Retinal pigment epithelial cell (primary cell): ENCODE measurements at regions not wholly inside any gene's neighbourhood (a gene's known extent, or its start where the extent isn't known, plus 50 kb on each side); places are given as distances from the start of the nearest gene placed in this dataset.

Experiments used
- DNase-seq: peaks from one replicate; pipeline ENCODE4 v3.0.0-alpha.2; 2010; ENCODE audit warnings: low read depth
- H3K4me3 ChIP-seq: 2 replicates; pipeline ENCODE4 v1.5.1; 2011; ENCODE audit warnings: mild to moderate bottlenecking, low read length, control low read depth, moderate library complexity
- CTCF ChIP-seq: conservative IDR thresholded peaks from 2 replicates; pipeline ENCODE4 v1.5.1; 2011; ENCODE audit warnings: low read depth, low read length, control low read depth, inconsistent platforms

- H3K4me3 ChIP-seq: no peak overlapping the region
- no peak for TF ChIP-seq CTCF
- DNase-seq: no peak
These were observed 114.8 kb upstream of the WDR11 start for GRCh38 chr10:120736377-120736776.

- TF ChIP-seq CTCF: no peak
- no peak overlapping the region for H3K4me3 ChIP-seq
- DNase-seq: no peak
These were observed 112.5 kb upstream of the WDR11 start for GRCh38 chr10:120738658-120739057.

GRCh38 chr10:120741396-120741795 is 109.8 kb upstream of the WDR11 start:
- no peak for TF ChIP-seq CTCF
- no peak overlapping the region for H3K4me3 ChIP-seq
- DNase-seq: no peak

GRCh38 chr10:120742373-120742772 is 108.8 kb upstream of the WDR11 start:
- no peak for TF ChIP-seq CTCF
- H3K4me3 ChIP-seq: no peak overlapping the region
- no peak for DNase-seq

GRCh38 chr10:120744040-120744439 is 107.1 kb upstream of the WDR11 start:
- TF ChIP-seq CTCF: no peak
- H3K4me3 ChIP-seq: no peak overlapping the region
- DNase-seq: no peak

- no peak for TF ChIP-seq CTCF
- H3K4me3 ChIP-seq: no peak overlapping the region
- DNase-seq: no peak
These were observed 105.0 kb upstream of the WDR11 start for GRCh38 chr10:120746001-120746777.

GRCh38 chr10:120748519-120748918 is 102.6 kb upstream of the WDR11 start:
- H3K4me3 ChIP-seq: no peak overlapping the region
- no peak for DNase-seq
- TF ChIP-seq CTCF: no peak
